OCI-LY1 (cell line): ENCODE measurements at regions not wholly inside any gene's neighbourhood (a gene's known extent, or its start where the extent isn't known, plus 50 kb on each side); places are given as distances from the start of the nearest gene placed in this dataset.
A peak's percentile ranks its signal among the peaks of the same experiment; 100 is the strongest.

Source experiments
- H2AFZ ChIP-seq: fragments of 200-600 bp; sonication (generic), shearing (Covaris generic); 2 replicates; pipeline ENCODE4 v1.6.0; 2014; ENCODE audit warnings: antibody characterized with exemption, mild to moderate bottlenecking, low read length
- H3F3A ChIP-seq: fragments of 200-600 bp; sonication (generic), shearing (Covaris generic); 2 replicates; pipeline ENCODE4 v1.6.0; 2014; ENCODE audit warnings: mild to moderate bottlenecking, antibody characterized with exemption, low read length, moderate library complexity; ENCODE audit not compliant: insufficient read depth
- H3K27ac ChIP-seq: fragments of 200-600 bp; sonication (generic); 2 replicates; pipeline ENCODE4 v1.5.1; 2014; ENCODE audit warnings: low read length, mixed run types, mild to moderate bottlenecking, low read depth; ENCODE audit not compliant: poor library complexity, severe bottlenecking
- H3K27me3 ChIP-seq: fragments of 200-600 bp; sonication (generic); 2 replicates; pipeline ENCODE4 v1.6.0; 2014; ENCODE audit warnings: antibody characterized with exemption, mild to moderate bottlenecking, low read length, moderate library complexity; ENCODE audit not compliant: insufficient read depth
- H3K36me3 ChIP-seq: fragments of 200-600 bp; sonication (generic); 2 replicates; pipeline ENCODE4 v1.6.1; 2014; ENCODE audit warnings: mild to moderate bottlenecking, antibody characterized with exemption, low read length, moderate library complexity, mixed read lengths; ENCODE audit not compliant: insufficient read depth
- H3K4me1 ChIP-seq: fragments of 200-600 bp; sonication (generic); 2 replicates; pipeline ENCODE4 v1.5.1; 2014; ENCODE audit warnings: mild to moderate bottlenecking, low read length, moderate library complexity; ENCODE audit not compliant: insufficient read depth, severe bottlenecking
- H3K4me2 ChIP-seq: fragments of 200-600 bp; sonication (generic), shearing (Covaris generic); 2 replicates; pipeline ENCODE4 v1.6.1; 2014; ENCODE audit warnings: low read length
- H3K4me3 ChIP-seq: fragments of 200-600 bp; sonication (generic); 2 replicates; pipeline ENCODE4 v1.5.1; 2014; ENCODE audit warnings: low read length, low read depth, mild to moderate bottlenecking, mixed read lengths; ENCODE audit not compliant: poor library complexity, severe bottlenecking
- H3K79me2 ChIP-seq: fragments of 200-600 bp; shearing (Covaris generic); 2 replicates; pipeline ENCODE4 v1.6.1; 2016; ENCODE audit warnings: mixed run types, low read length, mixed read lengths; ENCODE audit not compliant: insufficient read depth
- H3K9ac ChIP-seq: fragments of 200-600 bp; sonication (generic), shearing (Covaris generic); 2 replicates; pipeline ENCODE4 v1.6.1; 2014; ENCODE audit warnings: mild to moderate bottlenecking, low read length, mixed read lengths
- H3K9me2 ChIP-seq: fragments of 200-600 bp; sonication (generic), shearing (Covaris generic); 2 replicates; pipeline ENCODE4 v1.6.1; 2014; ENCODE audit warnings: low read depth, mild to moderate bottlenecking, low read length, mixed read lengths
- H3K9me3 ChIP-seq: fragments of 200-600 bp; shearing (Covaris generic); 2 replicates; pipeline ENCODE4 v1.6.1; 2014; ENCODE audit warnings: low read length, mixed read lengths
- H4K20me1 ChIP-seq: fragments of 200-600 bp; sonication (generic), shearing (Covaris generic); 2 replicates; pipeline ENCODE4 v1.6.0; 2016; ENCODE audit warnings: mild to moderate bottlenecking, low read length; ENCODE audit not compliant: insufficient read depth
- CTCF ChIP-seq: fragments of 200-600 bp; sonication (generic), shearing (Covaris generic); IDR thresholded peaks from 2 replicates; pipeline ENCODE4 v1.5.1; 2017; ENCODE audit warnings: mild to moderate bottlenecking, antibody characterized with exemption, low read length, moderate library complexity, mixed read lengths
- EZH2 ChIP-seq: fragments of 200-600 bp; sonication (generic), shearing (Covaris generic); IDR thresholded peaks from 2 replicates; pipeline ENCODE4 v1.8.0; 2017; ENCODE audit warnings: borderline replicate concordance, mixed run types, mild to moderate bottlenecking, antibody characterized with exemption, low read length, moderate library complexity, mixed read lengths

- H3K9me2 ChIP-seq, result no peaks in the 10 kb centered on the region
- TF ChIP-seq CTCF, result no peak
- TF ChIP-seq EZH2, result no peak
Observed at GRCh38 chr2:129902731-129903585, 76.5 kb upstream of the RAB6C start.

GRCh38 chr2:129903586-129904425 lies 75.7 kb upstream of the RAB6C start:
- Histone ChIP-seq H3K4me1 (no peaks in the 10 kb centered on the region), H3K9ac (no peak overlapping the region), H3K79me2 (no peaks in the 10 kb centered on the region), H3K9me3 (no peaks in the 10 kb centered on the region), H4K20me1 (no peaks in the 10 kb centered on the region), H3K9me2 (no peaks in the 10 kb centered on the region), H3K27me3 (no peaks in the 10 kb centered on the region), H3K27ac (no peak overlapping the region), H3F3A (no peaks in the 10 kb centered on the region), H3K4me3 (no peak overlapping the region), H3K4me2 (no peak overlapping the region), H2AFZ (no peak overlapping the region), H3K36me3 (no peaks in the 10 kb centered on the region)
- TF ChIP-seq CTCF, result peak; percentile 8; the same call in 1 of the 2 replicates
- no peak for TF ChIP-seq EZH2

More at GRCh38 chr2:129902731-129903585, 76.5 kb upstream of the RAB6C start:
- H3K79me2 ChIP-seq, result no peaks in the 10 kb centered on the region
- H3K36me3 ChIP-seq, result no peaks in the 10 kb centered on the region
- H3K27me3 ChIP-seq, result no peaks in the 10 kb centered on the region
- H2AFZ ChIP-seq, result no peak overlapping the region
- no peaks in the 10 kb centered on the region for H3K4me1 ChIP-seq
- H3K4me2 ChIP-seq, result no peak overlapping the region
- no peak overlapping the region for H3K9ac ChIP-seq
- H3F3A ChIP-seq, result no peaks in the 10 kb centered on the region
- no peaks in the 10 kb centered on the region for H3K9me3 ChIP-seq
- no peak overlapping the region for H3K4me3 ChIP-seq
- no peak overlapping the region for H3K27ac ChIP-seq
- H4K20me1 ChIP-seq, result no peaks in the 10 kb centered on the region

- no peaks in the 10 kb centered on the region for H3K9me2 ChIP-seq
- no peak overlapping the region for H3K4me3 ChIP-seq
- no peaks in the 10 kb centered on the region for H3K36me3 ChIP-seq
- no peaks in the 10 kb centered on the region for H3K27me3 ChIP-seq
- no peak overlapping the region for H3K9ac ChIP-seq
- H4K20me1 ChIP-seq, result no peaks in the 10 kb centered on the region
- H2AFZ ChIP-seq, result no peak overlapping the region
- no peaks in the 10 kb centered on the region for H3K79me2 ChIP-seq
- H3K27ac ChIP-seq, result no peak overlapping the region
- H3F3A ChIP-seq, result no peaks in the 10 kb centered on the region
- no peak overlapping the region for H3K4me2 ChIP-seq
- TF ChIP-seq CTCF (no peak), EZH2 (no peak)
- no peaks in the 10 kb centered on the region for H3K4me1 ChIP-seq
- H3K9me3 ChIP-seq, result no peaks in the 10 kb centered on the region
Observed at GRCh38 chr2:129904532-129905446, 74.7 kb upstream of the RAB6C start.
